H1 (cell line): ENCODE measurements at regions not wholly inside any gene's neighbourhood (a gene's known extent, or its start where the extent isn't known, plus 50 kb on each side); places are given as distances from the start of the nearest gene placed in this dataset.

Source experiments
- CHD7 ChIP-seq: fragments of 300-600 bp; sonication (generic); IDR thresholded peaks from 2 replicates; pipeline ENCODE4 v1.7.1; 2012; ENCODE audit warnings: low read length, moderate library complexity, mild to moderate bottlenecking, inconsistent platforms; ENCODE audit not compliant: insufficient replicate concordance

- no peak for TF ChIP-seq CHD7
- TF ChIP-seq, all 59 proteins: peak for 0
These were observed 601.4 kb upstream of the SALL1 start (continued) for GRCh38 chr16:51752438-51752995.
